ENCODE measurements at regions not wholly inside any gene's neighbourhood (a gene's known extent, or its start where the extent isn't known, plus 50 kb on each side); places are given as distances from the start of the nearest gene placed in this dataset.

- Histone ChIP-seq H3K4me1 (ENCODE audit: insufficient read depth) (no peaks in the 10 kb centered on the region), H3K27ac (no peak overlapping the region), H3K36me3 (no peaks in the 10 kb centered on the region), H3K9me3 (no peaks in the 10 kb centered on the region), H3K4me3 (no peak overlapping the region), H3K27me3 (no peaks in the 10 kb centered on the region)
- no peak for DNase-seq
- 60 to 70% (median 66%) methylated on average over 4 of the region's 4 CpGs for WGBS, 3 donors
- intact Hi-C loops (cut with DNase I) = no loop called here
- TF ChIP-seq EP300 (IDR thresholded peaks at IDR 0.05) (no peak), CTCF (IDR thresholded peaks at IDR 0.05) (no peak), POLR2A (IDR thresholded peaks at IDR 0.05) (no peak)
These were observed 135.6 kb downstream of the TFCP2L1 start for GRCh38 chr2:121149384-121149783.

- Histone ChIP-seq H3K27me3 (no peaks in the 10 kb centered on the region), H3K36me3 (no peaks in the 10 kb centered on the region), H3K4me3 (no peak overlapping the region), H3K9me3 (no peaks in the 10 kb centered on the region), H3K27ac (no peak overlapping the region), H3K4me1 (ENCODE audit: insufficient read depth) (no peaks in the 10 kb centered on the region)
- no peak for DNase-seq
- intact Hi-C loops (cut with DNase I) = no loop called here
- 61 to 71% (median 66%) methylated on average over 7 of the region's 7 CpGs for WGBS, 3 donors
- no peak for TF ChIP-seq POLR2A (IDR thresholded peaks at IDR 0.05)
- TF ChIP-seq EP300 (IDR thresholded peaks at IDR 0.05) = no peak
- TF ChIP-seq CTCF (IDR thresholded peaks at IDR 0.05) = no peak
These were observed 134.9 kb downstream of the TFCP2L1 start for GRCh38 chr2:121150126-121150525.

- H3K9me3 ChIP-seq = no peaks in the 10 kb centered on the region
- no peaks in the 10 kb centered on the region for H3K4me1 ChIP-seq (ENCODE audit: insufficient read depth)
- intact Hi-C loops (cut with DNase I) = no loop called here
- H3K36me3 ChIP-seq = no peaks in the 10 kb centered on the region
- no peak overlapping the region for H3K27ac ChIP-seq
- 76 to 84% (median 82%) methylated on average over 4 of the region's 4 CpGs for WGBS, 3 donors
- no peak overlapping the region for H3K4me3 ChIP-seq
- H3K27me3 ChIP-seq = no peaks in the 10 kb centered on the region
- no peak for TF ChIP-seq EP300 (IDR thresholded peaks at IDR 0.05)
- no peak for DNase-seq
These were observed 134.3 kb downstream of the TFCP2L1 start for GRCh38 chr2:121150713-121151112.

GRCh38 chr2:121151311-121152109, 133.5 kb downstream of the TFCP2L1 start:
- no peak overlapping the region for H3K27ac ChIP-seq
- no peaks in the 10 kb centered on the region for H3K27me3 ChIP-seq
- no peaks in the 10 kb centered on the region for H3K36me3 ChIP-seq
- WGBS, 3 donors = 80 to 85% (median 81%) methylated on average over 14 of the region's 14 CpGs
- no peak overlapping the region for H3K4me3 ChIP-seq
- no peaks in the 10 kb centered on the region for H3K9me3 ChIP-seq
- no peaks in the 10 kb centered on the region for H3K4me1 ChIP-seq (ENCODE audit: insufficient read depth)
- intact Hi-C loops (cut with DNase I) = no loop called here
- TF ChIP-seq CTCF (IDR thresholded peaks at IDR 0.05) = no peak
- TF ChIP-seq POLR2A (IDR thresholded peaks at IDR 0.05) = no peak
- TF ChIP-seq EP300 (IDR thresholded peaks at IDR 0.05) = no peak
- no peak for DNase-seq

- DNase-seq = no peak
- no peak for TF ChIP-seq POLR2A (IDR thresholded peaks at IDR 0.05)
- no peak for TF ChIP-seq CTCF (IDR thresholded peaks at IDR 0.05)
- TF ChIP-seq EP300 (IDR thresholded peaks at IDR 0.05) = no peak
- H3K9me3 ChIP-seq = no peaks in the 10 kb centered on the region
- H3K27ac ChIP-seq = no peak overlapping the region
- no peaks in the 10 kb centered on the region for H3K27me3 ChIP-seq
- H3K36me3 ChIP-seq = no peaks in the 10 kb centered on the region
- no peaks in the 10 kb centered on the region for H3K4me1 ChIP-seq (ENCODE audit: insufficient read depth)
- 80 to 95% (median 92%) methylated on average over 7 of the region's 7 CpGs for WGBS, 3 donors
- H3K4me3 ChIP-seq = no peak overlapping the region
- intact Hi-C loops (cut with DNase I) = no loop called here
These were observed 132.1 kb downstream of the TFCP2L1 start for GRCh38 chr2:121152861-121153260.

Data from ovary (tissue), 7 donors.